SKM-1 (cell line): ENCODE measurements at regions not wholly inside any gene's neighbourhood (a gene's known extent, or its start where the extent isn't known, plus 50 kb on each side); places are given as distances from the start of the nearest gene placed in this dataset.
A peak's percentile ranks its signal among the peaks of the same experiment; 100 is the strongest.
"Not testable (repeated sequence)": the region's sequence is repeated elsewhere in the genome, so short reads cannot be mapped to it uniquely, and the experiment has no call there.

Experiments used
- DNase-seq: peaks from one replicate; lab custom pipeline; 2025; ENCODE audit not compliant: unreplicated experiment; lab: John Stamatoyannopoulos, UW

DNA sequence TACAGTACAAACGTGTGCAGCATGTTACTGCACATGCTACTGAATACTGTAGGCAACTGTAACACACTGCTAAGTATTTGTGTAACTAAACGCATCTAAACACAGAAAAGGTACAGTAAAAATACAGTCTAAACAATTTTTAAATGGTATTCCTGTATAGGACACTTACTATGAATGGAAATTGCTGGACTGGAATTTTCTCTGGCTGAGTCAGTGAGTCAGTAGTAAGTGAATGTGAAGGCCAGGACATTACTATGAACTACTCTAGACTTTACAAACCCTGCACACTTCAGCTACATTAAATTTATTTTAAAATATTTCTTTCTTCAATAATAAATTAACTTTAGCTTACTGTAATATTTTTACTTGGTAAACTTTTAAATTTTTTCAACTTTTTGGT lies 225.0 kb upstream of the TENT5A start:
- no peak for DNase-seq

DNA sequence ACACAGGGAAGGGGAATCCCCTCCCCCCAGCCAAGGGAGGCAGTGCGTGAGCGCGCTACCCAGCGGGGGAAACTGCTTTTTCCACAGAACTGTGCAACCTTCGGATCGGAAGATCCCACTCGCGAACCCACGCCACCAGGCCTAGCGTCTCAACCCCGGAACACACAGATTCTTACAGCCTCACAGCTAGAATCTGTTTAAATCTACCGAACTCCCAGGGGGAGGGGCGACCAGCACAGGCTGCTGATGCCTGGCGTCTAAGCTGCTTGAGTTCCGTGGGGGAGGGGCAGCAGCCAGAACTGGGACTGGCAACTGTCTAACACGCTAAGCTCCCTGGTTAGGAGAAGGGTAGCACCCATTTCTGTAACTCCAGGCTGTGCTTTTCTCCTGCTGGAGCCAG lies 217.3 kb upstream of the TENT5A start:
- DNase-seq: no peak

DNA sequence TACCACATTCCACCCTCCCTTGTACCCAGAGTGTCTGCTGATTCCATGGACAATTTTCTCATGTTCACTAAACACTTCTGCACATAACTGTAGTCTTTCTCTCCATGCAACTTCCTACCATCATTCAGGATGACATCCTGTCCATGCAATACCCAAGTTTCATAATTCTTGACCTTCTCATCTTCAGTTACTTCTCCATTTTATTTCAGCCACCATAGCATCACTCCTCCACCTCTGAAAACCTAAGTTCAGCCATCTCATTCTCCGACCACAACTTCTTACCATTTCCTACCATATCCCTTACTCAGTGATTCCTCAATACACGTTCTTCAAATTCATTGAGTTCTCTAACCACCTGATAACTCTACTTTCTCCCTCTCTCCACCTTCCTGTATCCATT lies 216.5 kb upstream of the TENT5A start:
- DNase-seq: peak; percentile 95

DNA sequence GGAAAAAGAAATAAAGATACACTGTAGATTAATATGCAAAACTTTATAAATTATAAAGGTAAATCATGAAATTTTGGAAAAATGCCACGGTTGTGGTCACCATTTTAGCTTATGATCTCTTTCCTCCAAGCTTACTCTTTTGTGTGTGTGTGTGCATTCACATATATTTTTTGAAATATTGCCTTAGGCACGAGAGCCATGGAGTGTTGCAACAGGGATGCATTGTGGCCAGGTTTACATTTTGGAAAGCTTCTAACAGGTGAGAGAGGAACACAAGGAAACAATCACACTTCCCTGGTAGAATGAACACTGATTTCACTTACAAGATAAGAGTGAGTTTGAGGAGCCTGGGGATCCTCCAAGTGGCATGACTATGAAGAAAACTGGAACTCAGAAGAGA lies 214.5 kb upstream of the TENT5A start:
- DNase-seq: no peak

DNA sequence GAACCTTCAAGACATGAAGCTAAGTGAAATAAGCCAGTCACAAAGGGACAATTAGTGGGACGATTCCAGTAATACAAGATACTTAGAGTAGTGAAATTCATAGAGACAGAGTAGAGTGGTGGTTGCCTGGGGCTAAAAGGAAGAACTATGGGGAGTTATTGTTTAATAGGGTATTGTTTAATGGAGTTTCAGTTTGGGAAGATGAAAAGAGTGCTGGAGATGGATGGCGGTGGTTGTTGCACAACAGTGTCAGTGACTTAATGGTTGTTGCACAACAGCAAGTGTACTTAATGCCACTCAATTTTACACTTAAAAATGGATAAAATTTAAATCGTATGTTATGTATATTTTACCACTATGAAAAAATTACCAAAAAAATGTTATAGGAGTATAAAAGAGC lies 209.7 kb upstream of the TENT5A start:
- no peak for DNase-seq

DNA sequence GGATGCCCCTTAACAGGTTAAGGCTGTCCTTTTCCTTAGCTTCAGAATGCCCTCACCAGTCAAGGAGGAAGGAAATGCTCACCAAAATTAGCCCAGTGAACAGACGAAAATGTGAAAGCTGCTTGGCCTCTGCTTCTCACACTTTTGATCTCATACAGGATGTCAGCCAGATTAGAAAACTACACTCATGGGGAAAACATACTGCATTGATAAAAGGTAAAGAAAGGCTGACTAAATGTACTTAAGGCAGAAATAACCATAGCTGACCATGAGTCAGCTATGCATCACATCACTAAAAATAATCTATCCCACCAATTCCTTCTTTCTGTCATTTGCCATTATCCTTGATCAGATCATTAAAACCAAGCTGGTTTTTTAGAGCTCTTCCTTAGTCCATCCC lies 198.4 kb upstream of the TENT5A start:
- peak; percentile 20 for DNase-seq

DNA sequence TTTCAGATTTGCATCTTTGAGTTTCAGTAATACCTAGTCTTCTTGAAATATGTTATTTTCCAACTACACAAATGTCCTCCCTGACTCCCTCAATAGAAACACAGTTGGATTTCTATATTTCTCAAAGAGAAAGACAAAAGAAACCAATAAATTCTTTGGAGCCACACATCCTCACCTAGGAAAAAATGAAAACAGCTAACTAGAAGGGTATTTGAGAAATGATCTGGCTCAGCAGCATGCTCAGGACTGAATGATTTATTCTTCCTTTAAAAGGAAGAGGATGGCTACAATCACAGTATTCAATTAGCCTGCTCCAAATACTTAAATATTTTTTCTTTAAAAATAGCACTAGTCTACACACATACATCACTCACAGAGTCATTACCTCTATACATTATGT lies 196.4 kb upstream of the TENT5A start:
- no peak for DNase-seq

DNA sequence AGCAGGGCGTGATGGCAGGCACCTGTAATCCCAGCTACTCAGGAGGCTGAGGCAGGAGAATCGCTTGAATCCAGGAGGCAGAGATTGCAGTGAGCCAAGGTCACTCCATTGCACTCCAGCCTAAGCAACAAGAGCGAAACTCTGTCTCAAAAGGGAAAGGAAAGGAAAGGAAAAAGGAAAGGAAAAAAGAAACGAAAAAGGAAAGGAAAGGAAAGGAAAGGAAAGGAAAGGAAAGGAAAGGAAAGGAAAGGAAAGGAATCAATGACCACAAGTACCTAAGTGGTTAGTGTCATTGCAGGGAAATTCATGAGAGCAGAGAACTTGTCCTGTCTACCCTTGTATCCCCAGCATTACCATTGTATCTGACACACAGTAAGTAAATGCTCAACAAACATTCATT lies 195.7 kb upstream of the TENT5A start:
- DNase-seq: not testable (repeated sequence)

DNA sequence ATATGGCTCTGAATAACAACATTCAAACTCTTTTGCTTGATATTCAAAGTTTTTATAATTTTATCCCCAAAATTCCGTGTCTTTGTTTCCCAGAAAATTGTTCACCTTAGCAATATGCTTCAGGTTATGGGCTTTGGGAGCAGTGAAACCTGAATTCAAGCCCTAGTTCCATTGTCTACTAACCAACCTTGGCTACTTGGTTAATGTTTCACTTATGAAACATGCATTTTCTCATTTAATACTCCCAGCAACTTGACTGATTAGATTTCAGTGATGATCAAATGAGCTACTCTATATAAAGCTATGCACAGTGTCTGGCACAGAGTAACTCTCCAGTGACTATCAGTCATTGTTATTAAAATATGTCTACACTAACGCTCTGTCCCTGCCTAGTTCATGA lies 192.2 kb upstream of the TENT5A start:
- DNase-seq: no peak

DNA sequence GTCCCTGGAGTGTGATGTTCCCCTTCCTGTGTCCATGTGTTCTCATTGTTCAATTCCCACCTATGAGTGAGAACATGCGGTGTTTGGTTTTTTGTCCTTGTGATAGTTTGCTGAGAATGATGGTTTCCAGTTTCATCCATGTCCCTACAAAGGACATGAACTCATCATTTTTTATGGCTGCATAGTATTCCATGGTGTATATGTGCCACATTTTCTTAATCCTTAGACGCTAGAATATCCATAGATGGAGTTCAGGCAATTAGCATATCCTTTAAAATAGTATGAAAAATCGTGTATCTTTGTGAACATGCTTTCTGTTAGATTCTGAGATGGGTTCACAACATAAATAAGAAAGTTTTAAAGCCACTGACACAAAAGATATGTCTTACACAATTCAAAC lies 190.4 kb upstream of the TENT5A start:
- not testable (repeated sequence) for DNase-seq

DNA sequence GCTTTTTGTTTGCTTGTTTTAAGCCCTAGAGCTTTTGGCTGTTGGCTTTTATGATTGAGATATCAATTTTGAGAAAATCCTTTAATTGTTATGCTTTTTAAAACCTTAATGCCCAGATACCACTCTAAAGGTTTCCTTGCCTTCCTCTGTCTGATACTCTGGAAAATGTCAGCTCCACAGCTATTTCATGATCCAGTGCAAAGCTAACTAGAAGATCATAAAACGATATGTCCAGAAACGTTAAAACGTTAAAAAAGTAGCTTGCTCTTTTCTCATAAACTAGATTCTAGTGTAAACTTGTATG lies 189.5 kb upstream of the TENT5A start:
- no peak for DNase-seq

DNA sequence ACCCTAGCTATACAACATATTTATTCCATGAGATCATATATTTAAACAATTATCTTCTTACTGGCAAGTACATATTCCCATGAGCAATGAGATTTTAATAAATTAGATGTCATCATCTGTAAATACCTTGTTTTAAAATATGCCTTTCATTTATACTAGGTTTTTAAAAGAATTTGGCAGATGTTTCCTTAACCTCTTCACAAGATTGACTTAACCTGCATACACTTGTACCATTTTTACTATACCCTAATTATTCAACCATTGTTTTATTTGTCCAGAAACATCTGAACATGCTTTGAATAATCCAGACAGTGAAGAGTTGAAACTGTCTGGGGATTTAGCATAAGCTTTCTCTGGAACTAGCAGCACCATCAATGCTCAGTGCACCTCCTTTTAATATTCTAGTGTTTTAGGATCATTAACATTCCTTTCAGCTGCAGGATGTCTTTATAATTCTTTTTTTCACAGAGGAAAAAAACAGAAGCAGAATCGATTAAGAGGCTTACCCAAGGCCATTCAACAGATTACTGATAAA lies 188.0 kb upstream of the TENT5A start:
- DNase-seq: no peak

DNA sequence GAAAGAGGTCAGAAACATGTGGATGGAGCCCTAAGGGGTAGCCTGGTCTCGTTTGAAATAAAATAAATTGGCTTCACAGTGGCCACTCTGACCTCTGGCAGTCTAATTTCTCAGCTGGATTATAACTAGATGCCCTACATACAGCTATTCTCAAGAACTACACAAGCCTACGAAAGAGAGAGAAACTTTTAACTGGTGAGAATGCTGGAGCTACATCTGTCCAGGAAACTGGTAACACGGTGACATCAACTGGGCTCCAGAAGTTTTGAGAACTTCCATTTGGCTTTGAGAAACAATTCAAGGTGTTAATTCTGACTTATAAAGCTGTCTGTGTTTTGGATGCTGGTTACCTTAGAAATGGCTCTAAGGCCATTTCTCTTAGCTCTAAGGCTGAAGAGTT lies 187.3 kb upstream of the TENT5A start:
- DNase-seq: no peak

DNA sequence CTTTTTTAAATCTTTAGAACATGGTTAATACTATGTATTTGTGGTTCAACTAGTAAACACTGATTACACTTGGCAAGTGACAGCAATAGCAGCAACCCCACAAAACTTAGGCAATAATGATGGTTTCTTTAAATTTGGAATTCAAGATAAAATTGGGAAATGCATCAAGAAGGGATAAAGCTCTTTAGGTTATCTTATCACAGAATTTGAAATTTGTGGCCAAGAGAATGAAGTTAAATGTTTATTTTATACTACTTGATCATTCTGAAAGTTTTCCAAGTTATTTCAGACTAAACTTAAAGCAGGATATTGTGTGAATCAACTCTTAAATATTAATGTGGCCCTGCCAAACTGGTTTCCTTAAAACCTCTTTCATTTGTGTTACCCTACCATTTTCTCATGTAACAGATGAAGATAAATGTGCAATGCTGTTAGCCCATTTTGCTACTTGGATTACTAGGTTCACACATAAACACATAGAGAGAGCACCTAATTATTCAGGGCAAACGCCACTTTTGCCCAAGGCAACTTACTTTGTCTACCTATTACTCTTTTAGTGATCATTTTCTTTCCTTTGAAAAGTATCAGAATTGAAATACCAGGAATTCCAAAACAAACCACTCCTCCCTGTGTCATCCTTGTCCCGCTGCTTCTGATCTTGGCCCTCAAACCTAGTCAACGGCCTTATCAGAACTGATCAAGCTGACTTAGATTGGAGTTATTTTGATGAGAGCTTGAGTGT lies 186.7 kb upstream of the TENT5A start:
- DNase-seq: no peak

DNA sequence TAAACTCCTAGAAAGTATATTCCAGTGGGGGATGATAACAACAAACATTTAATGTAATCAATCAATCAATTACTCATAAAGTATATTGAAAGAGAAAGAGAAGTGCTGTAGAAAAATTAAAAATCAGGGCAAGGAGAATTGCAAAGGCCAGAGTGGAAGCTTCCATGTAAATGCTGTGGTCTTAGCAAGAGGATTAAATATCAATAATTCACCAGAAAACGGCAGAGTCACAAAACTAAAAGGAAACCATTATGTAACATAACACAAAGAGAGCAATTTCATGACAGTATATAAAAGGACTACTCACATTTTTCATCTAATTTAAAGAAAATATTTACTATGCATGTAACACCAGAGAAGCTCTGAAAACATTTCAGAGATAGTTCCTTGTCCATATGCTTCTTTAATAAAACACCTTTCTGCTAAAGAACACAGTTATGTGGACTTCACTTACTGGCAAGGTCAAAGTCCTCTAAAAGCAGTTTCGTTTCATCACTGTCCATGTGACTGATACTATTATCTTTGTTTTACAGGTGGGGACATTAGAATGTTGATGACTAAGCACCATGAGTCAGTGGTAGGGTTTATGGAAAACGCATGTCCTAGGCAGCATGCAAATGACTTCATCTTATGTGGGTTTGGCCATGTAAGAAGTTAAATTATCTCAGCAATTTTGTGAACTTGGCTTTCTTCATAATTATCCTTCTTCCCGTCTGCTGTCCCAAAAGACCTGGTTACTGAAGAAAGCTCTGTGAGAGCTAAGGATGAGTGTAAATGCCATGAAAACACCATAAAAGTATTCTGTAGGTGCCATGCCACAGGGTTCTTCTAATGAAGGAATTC lies 185.8 kb upstream of the TENT5A start:
- no peak for DNase-seq

DNA sequence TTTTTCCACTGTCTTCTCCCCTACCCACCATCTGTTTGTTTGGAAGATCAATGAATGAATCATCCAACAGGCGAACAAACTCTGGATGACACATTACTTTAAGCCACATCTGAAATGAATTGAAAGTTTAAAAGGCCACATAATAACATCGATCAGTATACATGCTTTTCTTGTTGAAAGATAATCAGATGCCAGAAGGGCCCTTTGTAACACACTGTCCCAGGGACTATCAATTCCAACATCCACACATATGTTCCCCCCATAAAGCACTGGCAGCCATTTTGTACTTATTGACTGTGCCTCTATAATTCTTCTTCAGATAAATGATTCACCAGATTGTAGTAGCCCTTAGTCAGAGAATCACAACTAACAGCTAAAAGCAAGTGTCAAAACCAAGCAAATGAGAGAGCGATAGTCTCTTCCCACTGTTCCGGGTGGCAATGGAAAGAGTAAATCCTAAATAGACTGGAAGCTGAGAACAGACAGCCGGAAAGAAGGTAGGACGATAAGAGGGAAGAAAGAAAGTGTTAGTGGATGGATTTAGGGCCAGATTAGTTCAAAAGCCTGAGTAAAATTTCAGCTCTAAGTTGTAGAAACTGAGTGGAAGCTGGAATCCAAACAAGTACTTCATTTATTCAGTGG lies 184.9 kb upstream of the TENT5A start:
- no peak for DNase-seq

DNA sequence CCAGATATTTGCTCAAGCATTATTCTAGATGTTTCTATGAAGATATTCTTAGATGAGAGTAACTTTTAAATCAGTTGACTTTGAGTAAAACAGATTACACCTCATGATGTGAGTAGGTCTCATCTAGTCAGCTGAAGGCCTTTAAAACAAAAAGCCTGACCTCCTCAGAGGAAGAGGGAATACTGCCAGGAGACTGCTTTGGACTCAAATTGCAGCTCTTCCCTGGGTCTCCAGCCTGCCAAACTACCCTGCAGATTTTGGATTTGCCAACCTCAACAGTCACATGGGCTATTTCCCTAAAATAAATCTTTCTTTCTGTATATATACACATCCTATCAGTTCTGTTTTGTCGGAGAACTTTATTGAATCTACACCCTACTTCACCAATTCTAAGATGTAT lies 182.5 kb upstream of the TENT5A start:
- DNase-seq: no peak

DNA sequence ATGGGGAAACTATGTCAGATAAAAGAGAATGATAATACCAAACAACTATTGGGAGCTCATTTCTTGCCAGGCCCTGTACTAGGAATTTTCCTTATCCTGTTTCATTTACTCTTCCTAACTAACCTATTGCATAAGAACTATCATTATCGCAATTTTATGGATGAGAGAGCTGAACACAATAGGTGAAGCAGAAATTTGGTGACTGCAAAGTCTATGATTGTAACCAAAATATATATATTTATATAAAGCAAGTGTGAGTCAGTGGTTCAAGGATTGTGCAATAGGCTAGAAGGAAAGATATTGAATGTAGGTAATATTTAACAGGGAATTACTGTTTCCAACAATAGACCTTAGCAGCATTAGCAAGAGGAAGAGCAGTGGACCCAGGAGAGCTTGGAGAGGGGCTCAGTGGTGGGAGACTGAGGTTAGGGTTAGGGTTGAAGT lies 181.1 kb upstream of the TENT5A start:
- DNase-seq: no peak

DNA sequence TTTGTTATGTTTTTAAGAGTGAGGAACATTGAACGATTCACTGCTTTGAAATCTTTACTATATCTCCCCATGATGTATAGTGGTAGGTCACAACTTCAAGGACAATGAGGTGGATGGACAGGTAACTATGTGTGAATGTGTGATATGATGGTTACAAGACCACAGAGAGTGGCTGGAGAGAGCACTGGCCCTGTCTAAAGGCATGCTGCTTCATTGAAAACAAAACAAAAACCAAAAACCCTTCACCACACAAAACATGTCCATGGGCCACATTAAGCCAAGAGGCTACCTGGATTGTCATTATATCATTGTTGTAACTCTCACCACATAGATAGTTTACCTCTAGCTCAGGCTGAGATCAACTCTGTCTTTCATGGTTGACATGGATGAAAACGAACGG lies 180.6 kb upstream of the TENT5A start:
- no peak for DNase-seq

DNA sequence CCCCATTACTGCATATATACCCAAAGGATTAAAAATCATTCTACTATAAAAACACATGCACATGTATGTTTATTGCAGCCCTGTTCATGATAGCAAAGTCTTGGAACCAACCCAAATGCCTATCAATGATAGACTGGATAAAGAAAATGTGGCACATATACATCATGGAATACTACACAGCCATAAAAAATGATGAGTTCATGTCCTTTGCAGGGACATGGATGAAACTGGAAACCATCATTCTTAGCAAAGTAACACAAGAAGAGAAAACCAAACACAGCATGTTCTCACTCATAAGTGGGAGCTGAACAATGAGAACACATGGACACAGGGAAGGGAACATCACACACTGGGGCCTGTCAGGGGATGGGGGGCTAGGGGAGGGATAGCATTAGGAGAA lies 180.0 kb upstream of the TENT5A start:
- not testable (repeated sequence) for DNase-seq

DNA sequence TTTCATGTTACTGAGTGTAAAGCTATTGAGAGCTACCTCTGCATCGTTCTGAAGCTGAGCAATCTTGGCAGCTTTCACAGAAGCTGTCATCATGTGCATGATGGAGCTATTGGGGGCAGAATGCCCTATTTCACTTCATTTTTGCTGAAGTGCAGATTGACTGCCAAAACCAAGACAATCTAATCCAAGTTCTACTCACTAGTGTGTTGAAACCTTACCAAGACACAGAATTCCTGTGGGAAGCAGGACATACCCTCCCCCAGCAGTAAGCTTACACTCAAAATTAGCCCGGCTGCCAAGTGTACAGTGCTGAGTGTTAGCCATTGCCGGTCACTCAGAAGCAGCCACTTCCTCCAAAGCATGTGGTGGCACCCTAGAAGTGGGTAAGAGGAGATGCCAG lies 177.3 kb upstream of the TENT5A start:
- no peak for DNase-seq

DNA sequence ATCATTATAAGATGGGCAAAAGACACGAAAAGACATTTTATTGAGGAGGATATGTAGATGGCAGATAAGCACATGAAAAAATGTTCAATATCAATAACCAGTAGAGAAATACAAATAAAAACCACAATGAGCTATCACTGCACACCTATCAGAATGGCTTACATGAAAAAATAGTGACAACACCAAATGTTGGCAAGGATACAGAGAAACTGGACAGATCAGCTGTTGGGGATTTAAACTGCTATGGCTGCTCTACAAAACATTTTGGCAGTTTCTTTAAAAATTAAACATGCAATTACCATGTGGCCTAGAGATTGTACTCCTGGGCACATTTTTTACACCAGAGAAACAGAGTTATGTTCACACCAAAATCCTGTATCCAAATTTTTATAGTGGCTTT lies 172.7 kb upstream of the TENT5A start:
- DNase-seq: no peak
